ENCODE measurements at regions not wholly inside any gene's neighbourhood (a gene's known extent, or its start where the extent isn't known, plus 50 kb on each side); places are given as distances from the start of the nearest gene placed in this dataset.

- intact Hi-C loops (cut with micrococcal nuclease; ENCODE audit: unreplicated experiment), result no loop called here
- no peaks in the 10 kb centered on the region for H3K4me1 ChIP-seq (replicated peaks; ENCODE audit: insufficient read depth)
- H4K20me1 ChIP-seq (ENCODE audit: insufficient read depth), result no peaks in the 10 kb centered on the region
- CTCF ChIA-PET, result no interaction called here
- POLR2A ChIA-PET (ENCODE audit: unreplicated experiment), result no interaction called here
- H3K9me2 ChIP-seq (ENCODE audit: insufficient read depth), result no peaks in the 10 kb centered on the region
- no peak overlapping the region for H3K27ac ChIP-seq
- no peaks in the 10 kb centered on the region for H3K79me2 ChIP-seq (ENCODE audit: low read depth)
- H3K4me2 ChIP-seq, result no peak overlapping the region
- H3K9me3 ChIP-seq (ENCODE audit: insufficient read depth, low read depth), result no peaks in the 10 kb centered on the region; the same call in 1 of the 2 replicates
- no peak overlapping the region for H2AFZ ChIP-seq
- DNase-seq, result no peak
- BruUV-seq (replicated peaks), result no TSS peak
- H3K4me3 ChIP-seq, result no peak overlapping the region
- no peaks in the 10 kb centered on the region for H3K27me3 ChIP-seq (ENCODE audit: insufficient read depth, low read depth)
- no peak for TF ChIP-seq EZH2 (IDR thresholded peaks at IDR 0.05; ENCODE audit: low read depth)
- no peak for TF ChIP-seq CTCF (conservative IDR thresholded peaks at IDR 0.05)
- no peaks in the 10 kb centered on the region for H3K36me3 ChIP-seq (ENCODE audit: low read depth)
- H3F3A ChIP-seq (ENCODE audit: insufficient read depth, low read depth), result no peaks in the 10 kb centered on the region
Measured at GRCh38 chr13:34143637-34144036, 325.7 kb downstream of the RFC3 start.

DNA sequence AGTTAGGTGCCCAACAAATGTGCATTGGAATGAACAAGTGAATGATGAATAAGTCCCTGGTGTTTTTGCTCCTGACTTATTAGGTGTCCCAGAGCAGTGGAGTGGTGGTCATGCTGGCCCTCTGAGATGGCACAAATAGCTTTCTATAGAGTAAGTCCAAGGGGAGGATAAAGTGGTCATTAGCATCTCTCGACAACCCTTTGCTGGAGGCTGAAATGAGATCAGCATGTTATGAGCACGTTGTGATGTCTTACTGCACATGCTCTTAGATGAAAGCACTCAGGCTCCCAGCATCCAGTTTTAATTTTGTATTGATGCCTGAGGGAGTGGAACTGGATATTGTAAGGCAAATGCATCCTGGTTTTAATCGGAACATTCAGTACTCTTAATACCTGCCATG is 326.2 kb downstream of the RFC3 start:
- no peak for TF ChIP-seq CTCF (conservative IDR thresholded peaks at IDR 0.05)
- TF ChIP-seq EZH2 (IDR thresholded peaks at IDR 0.05; ENCODE audit: low read depth), result no peak
- Histone ChIP-seq H3K9me3 (ENCODE audit: insufficient read depth, low read depth) (no peaks in the 10 kb centered on the region; the same call in 1 of the 2 replicates), H3K9me2 (ENCODE audit: insufficient read depth) (no peaks in the 10 kb centered on the region), H3K4me2 (no peak overlapping the region), H3K79me2 (ENCODE audit: low read depth) (no peaks in the 10 kb centered on the region), H4K20me1 (ENCODE audit: insufficient read depth) (no peaks in the 10 kb centered on the region), H3K4me1 (replicated peaks; ENCODE audit: insufficient read depth) (no peaks in the 10 kb centered on the region), H3F3A (ENCODE audit: insufficient read depth, low read depth) (no peaks in the 10 kb centered on the region), H3K27me3 (ENCODE audit: insufficient read depth, low read depth) (no peaks in the 10 kb centered on the region), H3K4me3 (no peak overlapping the region), H3K27ac (no peak overlapping the region), H3K36me3 (ENCODE audit: low read depth) (no peaks in the 10 kb centered on the region), H2AFZ (no peak overlapping the region)
- ChIA-PET POLR2A (ENCODE audit: unreplicated experiment) (no interaction called here), CTCF (no interaction called here)
- no TSS peak for BruUV-seq (replicated peaks)
- intact Hi-C loops (cut with micrococcal nuclease; ENCODE audit: unreplicated experiment), result no loop called here
- DNase-seq, result no peak

DNA sequence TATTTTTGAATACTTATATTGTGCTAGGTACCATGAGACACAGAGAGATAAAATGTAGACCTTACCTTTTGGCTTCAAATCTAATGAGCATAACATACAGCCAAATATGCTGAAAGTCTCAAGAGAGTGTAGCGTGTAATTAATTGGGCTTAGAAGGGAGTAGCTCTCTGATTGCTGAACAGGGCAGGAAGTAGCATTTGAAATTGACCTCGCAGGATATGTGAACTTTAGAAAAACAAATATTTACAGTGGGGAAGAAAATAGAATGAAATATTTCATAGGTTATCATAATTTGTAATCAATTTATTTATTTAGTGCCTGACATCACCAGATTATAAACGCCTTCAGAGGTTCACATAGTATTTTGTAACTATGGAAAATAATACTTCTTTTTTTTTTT is 327.1 kb downstream of the RFC3 start:
- Histone ChIP-seq H3K27ac (no peak overlapping the region), H3K9me2 (ENCODE audit: insufficient read depth) (no peaks in the 10 kb centered on the region), H3F3A (ENCODE audit: insufficient read depth, low read depth) (no peaks in the 10 kb centered on the region), H3K4me2 (no peak overlapping the region), H3K4me3 (no peak overlapping the region), H2AFZ (no peak overlapping the region), H3K79me2 (ENCODE audit: low read depth) (no peaks in the 10 kb centered on the region), H3K27me3 (ENCODE audit: insufficient read depth, low read depth) (no peaks in the 10 kb centered on the region), H3K9me3 (ENCODE audit: insufficient read depth, low read depth) (no peaks in the 10 kb centered on the region; the same call in 1 of the 2 replicates), H3K36me3 (ENCODE audit: low read depth) (no peaks in the 10 kb centered on the region), H3K4me1 (replicated peaks; ENCODE audit: insufficient read depth) (no peaks in the 10 kb centered on the region), H4K20me1 (ENCODE audit: insufficient read depth) (no peaks in the 10 kb centered on the region)
- BruUV-seq (replicated peaks), result no TSS peak
- no peak for DNase-seq
- intact Hi-C loops (cut with micrococcal nuclease; ENCODE audit: unreplicated experiment), result no loop called here
- ChIA-PET CTCF (no interaction called here), POLR2A (ENCODE audit: unreplicated experiment) (no interaction called here)
- TF ChIP-seq CTCF (conservative IDR thresholded peaks at IDR 0.05) (no peak), EZH2 (IDR thresholded peaks at IDR 0.05; ENCODE audit: low read depth) (no peak)
